GM19395 (cell line): ENCODE measurements at regions not wholly inside any gene's neighbourhood (a gene's known extent, or its start where the extent isn't known, plus 50 kb on each side); places are given as distances from the start of the nearest gene placed in this dataset.
A peak's percentile ranks its signal among the peaks of the same experiment; 100 is the strongest.
"Not testable (repeated sequence)": the region's sequence is repeated elsewhere in the genome, so short reads cannot be mapped to it uniquely, and the experiment has no call there.

ENCODE experiments used
- ATAC-seq: cut with Tn5 transposase; IDR thresholded peaks from one replicate; pipeline ENCODE4 v1.9.1; 2021; ENCODE audit warnings: mild to moderate bottlenecking, moderate library complexity; ENCODE audit not compliant: unreplicated experiment

DNA sequence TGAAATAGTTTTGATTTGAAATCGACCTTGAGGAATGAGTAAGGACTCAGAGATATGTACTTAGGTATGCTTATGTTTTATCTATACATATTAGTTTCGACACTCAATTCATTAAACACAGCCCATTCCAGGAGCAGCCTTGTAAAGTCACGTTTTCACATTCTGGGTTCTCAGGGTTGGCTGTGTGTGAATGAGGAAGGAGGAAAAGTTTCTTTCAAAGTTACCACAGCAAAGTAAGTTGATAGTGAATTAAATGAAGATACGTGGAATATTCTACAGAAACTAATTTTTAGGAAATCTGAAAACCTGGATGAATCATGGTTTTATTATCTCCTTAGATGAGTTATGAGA lies 133.5 kb downstream of the C3orf38 start:
- ATAC-seq = no peak

DNA sequence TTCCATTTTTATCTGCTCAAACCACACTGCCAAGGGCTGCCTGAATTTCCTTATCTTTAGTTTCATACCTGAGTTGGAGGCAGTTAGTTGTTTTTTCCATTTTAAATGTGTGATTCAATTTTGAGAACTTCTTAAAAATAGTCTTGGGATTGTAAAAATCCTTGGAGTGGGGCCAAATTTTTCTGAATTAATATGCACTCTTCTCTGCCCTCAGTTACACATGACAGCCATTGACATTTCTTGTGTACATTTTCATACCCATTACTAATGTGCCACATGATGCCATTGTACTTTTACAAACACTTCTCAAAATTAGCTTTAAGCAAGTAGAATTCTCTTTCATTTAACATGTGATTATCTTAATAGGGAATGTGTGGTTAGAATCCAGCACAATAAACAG lies 141.7 kb downstream of the C3orf38 start:
- ATAC-seq = no peak

DNA sequence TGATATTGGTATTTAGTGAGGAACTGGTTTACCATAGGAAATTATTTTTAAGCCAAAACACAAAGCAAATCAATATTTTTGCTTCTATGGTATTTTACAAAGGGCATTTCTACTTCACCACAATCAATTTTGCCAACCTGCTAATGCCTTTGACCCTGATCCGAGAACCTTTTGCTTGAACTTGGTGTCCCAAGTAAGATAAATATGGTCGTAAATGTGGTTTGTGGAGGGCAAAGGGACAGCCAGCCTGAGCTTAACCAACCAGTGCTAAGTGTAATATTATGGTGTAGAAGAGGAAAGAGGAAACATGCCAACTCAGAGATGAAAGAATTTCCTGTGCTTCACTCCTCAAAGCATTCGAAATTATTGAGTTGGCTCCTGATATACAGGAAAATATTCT lies 148.4 kb downstream of the C3orf38 start:
- no peak for ATAC-seq

DNA sequence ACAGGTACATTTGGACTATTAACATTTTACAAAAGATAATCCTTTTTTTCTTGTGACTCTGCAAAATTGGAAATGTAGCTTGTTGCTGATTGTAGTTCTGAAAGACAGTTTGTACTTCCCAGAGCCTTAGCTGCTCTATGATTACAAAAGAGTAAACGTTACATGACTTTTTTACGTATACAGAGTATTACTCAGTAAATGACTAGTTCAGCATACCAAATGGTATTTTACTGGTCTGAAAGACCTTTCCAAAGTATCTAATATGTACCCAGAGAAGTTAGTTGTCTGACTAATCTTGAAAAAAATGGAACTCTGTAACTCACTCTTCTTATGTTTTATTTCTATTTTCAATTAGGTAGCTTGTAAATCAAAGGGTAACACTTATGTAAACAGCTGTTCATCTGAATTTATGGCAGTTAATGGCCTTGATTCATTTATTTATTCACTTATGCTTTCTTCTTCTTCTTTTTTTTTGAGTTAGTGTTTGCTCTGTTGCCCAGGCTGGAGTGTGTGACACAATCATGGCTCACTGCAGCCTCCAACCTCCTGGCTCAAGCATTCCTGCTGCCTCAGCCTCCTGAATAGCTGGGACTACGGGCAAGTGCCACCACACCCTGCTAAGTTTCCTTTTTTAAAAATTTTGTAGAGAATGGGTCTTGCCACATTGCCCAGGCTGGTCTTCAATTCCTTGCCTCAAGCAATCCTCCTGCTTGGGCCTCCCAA lies 151.7 kb downstream of the C3orf38 start:
- ATAC-seq = no peak

DNA sequence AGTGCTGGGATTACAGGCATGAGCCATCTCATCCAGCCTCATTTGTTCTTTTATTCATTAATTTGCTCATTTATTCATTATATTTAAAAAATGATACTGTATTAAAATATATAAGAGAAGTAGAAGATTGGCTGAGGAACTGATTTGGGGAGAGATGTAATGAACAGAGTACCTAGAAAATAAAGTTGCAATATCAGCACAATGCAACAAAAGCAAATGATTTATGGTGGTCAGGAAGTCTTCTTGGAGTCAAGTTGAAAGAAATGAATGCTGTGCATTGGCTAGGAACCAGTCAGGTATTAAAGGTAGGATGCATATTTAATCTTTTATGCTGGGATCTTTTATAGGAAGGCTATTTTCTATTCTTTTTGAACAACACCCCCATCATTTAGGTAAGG lies 152.2 kb downstream of the C3orf38 start:
- no peak for ATAC-seq

DNA sequence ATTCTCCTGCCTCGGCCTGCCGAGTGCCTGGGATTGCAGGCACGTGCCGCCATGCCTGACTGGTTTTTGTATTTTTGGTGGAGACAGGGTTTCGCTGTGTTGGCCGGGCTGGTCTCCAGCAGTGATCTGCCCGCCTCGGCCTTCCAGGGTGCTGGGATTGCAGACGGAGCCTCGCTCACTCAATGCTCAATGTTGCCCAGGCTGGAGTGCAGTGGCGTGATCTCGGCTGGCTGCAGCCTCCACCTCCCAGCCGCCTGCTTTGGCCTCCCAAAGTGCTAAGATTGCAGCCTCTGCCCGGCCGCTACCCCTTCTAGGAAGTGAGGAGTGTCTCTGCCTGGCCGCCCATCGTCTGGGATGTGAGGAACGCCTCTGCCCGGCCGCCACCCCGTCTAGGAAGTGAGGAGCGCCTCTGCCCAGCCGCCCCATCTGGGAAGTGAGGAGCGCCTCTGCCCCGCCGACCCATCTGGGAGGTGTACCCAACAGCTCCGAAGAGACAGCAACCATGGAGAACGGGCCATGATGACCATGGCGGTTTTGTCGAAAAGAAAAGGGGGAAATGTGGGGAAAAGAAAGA lies 153.7 kb downstream of the C3orf38 start:
- not testable (repeated sequence) for ATAC-seq

DNA sequence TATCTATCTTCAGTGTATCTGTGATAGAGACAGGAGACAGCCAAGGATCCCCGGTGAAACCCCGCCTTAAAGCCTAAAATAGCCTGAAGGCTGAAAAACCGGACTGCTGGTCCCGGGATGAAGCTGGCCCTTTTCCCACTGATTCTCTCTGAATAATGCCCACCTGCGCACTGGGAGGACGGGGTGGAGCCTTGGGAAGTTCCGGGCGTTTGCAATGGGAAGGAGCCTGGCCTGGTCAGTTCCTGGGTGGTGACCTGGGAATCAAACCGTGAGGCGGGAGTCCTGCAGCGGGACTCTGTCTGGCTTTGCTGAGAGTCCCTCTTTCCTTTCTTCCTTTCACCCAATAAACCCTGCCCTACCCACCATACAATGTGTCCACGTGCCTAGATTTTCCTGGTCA lies 157.9 kb downstream of the C3orf38 start:
- ATAC-seq = no peak

DNA sequence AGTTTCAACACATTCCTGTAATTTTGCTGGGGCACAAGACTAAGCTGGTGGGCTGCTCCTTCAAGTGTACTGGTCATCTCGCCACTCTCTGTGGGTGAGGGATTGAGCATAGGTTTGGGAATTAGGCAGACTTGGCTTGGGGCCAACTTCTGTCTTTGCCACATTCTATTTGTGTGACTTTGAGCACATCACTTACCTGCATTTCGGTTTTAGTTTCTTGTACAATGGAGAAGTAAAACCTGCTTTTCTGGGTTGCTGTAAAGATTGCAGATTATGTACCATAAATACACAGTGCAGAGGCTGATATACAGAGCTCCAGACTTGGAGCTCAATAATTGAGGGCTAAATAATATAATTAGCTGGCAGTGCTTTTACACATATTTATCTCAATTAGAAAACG lies 162.1 kb downstream of the C3orf38 start:
- no peak for ATAC-seq

DNA sequence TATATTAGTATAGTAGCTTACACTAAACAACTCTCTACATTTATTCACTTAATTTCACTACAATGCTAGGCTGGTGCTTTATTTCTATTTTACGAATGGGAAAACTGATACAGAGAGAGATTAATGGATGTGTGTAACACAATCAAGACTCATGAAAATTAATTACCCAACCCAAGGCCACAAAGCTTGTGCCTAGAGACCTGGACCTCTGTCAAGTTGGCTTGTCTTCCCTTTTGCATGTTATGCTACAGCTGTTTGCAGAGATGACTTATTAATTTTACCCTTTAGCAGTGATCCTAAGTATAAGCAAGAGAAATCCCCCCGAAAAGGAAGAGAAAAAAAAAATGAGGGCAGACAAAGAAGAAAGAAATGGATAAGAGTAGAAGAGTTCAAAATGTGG lies 162.5 kb downstream of the C3orf38 start:
- no peak for ATAC-seq

DNA sequence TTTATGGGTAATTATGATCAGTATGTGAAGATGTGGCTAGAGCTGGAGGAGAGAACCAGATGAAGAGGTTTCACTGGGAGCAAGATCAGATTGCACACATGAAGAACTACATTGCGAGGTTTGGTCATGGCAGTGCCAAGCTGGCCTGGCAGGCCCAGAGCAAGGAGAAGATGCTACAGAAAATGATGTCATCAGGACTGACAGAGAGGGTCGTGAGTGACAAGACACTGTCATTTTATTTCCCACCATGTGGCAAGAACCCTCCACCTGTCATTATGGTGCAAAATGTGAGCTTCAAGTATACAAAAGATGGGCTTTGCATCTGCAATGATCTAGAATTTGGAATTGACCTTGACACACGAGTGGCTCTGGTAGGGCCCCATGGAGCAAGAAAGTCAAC lies 168.3 kb downstream of the C3orf38 start:
- ATAC-seq = no peak

DNA sequence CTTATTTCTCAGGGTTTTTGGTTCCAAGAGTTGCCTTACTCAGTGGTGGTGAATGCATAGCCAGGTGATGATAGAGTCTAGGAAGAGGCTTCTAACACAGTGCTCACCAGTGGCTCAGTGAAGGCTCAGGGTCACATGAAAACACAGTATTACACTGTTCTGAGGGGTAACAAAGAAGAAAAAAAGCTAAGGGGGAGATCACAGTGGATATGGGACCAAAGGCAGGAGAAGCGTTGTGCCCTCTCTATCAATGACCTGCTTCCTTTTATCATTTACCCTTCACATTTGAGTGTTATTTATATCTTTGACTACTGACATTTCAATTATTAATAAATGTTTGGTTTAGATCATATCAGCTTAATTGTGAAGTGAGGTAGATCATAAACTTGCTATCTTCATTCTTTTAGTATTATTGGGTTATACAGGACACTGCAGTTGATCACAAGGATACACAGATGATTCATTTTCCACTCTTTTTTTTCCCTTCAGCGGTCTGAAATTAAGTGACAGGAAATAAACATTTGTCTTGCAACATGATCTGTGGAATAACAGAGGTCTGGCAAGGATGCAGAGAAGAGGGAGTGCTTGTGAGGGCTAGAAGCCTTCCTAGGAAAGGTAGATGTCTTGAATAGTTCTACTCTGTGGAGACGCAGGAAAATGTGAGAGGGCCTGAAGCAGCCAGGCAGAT lies 171.7 kb downstream of the C3orf38 start:
- no peak for ATAC-seq

DNA sequence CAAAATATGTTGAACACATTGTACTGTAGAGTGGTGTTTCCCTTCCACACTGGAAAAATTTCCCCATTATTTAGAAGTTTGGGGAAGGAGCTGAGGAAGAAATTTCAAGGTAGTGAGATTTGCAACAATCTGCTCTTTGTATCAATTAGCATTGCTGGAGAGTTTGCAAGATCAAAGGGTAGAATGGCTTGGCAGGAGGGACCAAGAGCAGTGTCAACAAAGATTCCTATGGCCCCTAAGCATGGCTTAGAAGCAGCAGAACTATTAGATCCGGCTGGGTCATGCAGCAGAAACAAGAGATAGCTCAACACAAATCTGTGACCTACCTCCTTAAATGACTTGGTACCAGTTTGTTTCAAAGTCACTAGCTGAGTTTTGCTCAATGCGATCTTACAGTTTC lies 175.0 kb downstream of the C3orf38 start:
- ATAC-seq = no peak

DNA sequence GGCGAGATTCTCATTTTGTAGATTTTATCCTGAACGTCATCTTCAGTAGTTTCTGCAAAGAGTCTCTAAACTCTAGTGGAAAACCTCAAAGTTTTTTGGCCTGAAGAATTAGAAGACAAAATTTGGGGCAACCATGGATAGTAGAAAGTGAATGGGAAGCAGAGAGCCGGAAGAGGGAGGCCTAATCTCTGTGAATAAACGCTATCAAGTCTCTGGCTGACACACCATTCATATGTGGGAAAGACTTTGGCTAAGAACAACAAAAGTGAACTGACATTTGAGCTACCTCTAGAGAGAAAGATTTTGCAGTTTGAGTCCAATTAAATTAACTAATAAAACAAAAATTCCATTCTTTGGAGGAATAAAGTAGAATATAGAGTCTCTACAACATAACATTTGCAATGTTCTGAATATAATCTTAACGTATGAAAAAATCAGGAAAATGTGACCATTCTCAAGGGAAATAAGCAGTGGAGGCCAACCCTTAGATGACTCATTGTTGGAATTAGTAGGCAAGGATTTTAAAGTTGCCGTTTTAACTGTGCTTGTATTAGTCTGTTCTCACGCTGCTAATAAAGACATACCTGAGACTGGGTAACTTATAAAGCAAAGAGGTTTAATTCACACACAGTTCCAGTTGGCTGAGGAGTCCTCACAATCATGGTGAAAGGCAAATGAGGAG lies 184.6 kb downstream of the C3orf38 start:
- no peak for ATAC-seq

DNA sequence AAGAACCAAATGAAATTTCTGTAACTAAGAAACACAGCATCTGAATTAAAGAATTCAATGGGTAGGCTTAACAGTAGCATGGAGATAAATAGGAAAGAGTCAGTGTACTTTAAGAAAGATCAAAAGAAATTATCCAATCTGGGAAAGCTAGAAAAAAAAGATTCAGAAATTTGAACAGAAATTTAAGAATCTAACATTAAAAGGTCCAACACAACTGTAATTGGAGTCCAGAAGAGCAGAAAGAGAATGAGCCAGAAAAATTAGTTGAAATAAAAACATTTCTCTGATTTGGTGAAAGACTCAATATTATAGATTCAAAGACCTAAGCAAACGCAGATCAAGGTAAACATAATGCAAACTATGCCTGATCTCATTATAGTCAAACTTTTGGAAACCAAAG lies 187.1 kb downstream of the C3orf38 start:
- no peak for ATAC-seq

DNA sequence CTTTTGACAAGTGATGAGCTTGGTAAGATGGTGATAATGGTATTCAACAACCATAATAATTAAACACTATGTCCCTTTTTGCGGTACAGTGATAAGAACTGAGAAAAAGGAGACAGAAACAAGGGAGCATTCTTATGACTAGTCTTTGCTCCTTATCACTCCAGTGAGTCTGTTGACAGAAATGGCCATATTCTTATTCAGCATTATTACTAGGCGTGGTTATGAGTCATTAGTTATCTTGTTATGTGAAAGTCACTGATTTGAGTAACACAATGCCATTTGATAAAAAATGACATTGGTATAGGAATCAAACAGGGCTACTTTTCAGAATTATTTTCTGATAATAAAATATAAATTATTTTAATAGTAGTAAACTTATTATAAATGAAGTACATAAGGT lies 193.5 kb downstream of the C3orf38 start:
- ATAC-seq = no peak

DNA sequence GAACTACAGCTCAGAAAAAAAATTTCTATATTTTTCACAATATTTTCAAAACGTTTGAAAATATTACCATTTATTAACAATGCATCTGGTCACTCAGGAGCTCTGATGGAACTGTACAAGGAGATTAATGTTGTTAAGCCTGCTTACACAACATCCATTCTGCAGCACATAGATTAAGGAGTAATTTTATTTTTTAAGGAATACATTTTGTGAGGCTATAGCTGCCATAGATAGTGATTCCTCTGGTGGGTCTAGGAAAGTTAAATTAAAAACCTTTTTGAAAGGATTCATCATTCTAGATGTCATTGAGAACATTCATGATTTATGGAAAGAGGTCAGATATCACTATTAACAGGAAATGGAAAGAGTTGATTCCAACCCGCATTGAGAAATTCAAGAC lies 196.9 kb downstream of the C3orf38 start:
- no peak for ATAC-seq

DNA sequence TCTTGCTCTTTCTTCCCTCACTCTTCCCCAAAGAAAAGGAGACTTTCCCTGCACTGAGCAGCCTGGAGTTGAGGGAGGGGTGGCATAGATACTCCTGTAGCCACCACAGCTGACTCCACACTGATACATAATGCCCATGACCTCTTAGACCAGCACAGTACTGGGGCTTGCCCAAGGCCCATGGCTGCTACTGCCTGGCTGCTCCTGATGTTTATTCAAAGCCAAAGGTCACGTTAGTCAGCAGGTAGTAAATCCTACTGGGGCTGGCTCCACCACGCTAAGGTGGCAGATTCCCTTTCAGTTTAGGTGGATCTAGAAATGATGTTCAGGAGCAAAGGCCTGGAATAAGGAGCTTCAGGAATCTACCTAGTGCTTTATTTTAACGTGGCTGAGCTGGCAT lies 212.7 kb downstream of the C3orf38 start:
- no peak for ATAC-seq

DNA sequence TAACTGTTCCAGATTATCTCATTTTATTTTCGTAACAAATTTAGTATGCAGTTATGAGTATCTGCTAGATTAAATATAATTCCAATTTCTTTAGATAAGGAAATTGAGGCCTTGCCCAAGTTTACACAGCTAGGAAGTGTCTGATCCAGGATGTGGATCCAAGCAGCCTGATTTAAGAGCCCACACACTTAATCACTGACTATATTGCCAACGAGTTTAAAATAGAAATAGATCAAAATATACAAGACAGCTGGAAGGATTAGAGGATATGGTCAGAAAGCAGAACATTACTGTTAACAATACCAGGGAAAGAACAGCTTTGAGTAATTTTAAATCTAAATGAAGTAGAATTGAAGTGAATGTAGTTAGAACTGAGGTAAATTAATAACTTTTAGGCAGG lies 215.2 kb downstream of the C3orf38 start:
- ATAC-seq = no peak

DNA sequence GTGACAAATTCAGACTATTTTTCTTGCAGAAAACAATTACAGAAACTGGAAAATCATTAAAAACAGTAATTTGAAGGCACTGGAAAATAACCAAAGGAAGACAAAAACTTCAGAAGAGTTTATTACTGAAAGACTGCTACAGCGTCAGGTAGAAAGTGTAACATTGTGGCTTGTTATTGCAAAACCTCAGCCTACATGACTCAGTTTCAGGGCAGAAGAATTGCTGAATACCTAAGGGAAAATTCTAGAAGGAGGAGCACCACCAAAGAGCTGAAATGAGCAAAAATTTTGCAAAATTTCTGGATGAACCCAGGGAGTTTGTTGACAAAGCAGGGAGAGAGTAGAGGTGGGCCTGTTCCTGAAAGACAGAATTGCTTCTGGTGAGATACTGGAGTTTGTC lies 219.6 kb downstream of the C3orf38 start:
- no peak for ATAC-seq

DNA sequence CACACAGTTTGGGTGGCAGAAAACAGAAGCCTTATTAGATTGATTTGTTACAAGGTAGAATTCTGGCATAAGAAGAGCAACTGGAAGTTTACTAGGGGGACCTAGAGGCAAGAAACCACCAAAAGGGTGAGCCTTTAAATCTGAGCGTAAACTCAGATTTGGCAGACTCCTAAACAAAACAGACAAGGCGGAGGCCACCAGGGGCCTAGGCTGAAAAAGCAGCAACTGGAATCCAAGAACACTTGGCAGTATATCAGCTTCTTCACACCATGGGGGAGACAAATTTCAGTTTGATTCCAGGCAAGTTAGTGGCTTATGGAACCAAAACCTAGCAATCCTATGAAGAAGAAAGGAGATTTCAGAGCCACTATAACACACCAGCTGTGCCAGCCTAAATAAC lies 220.0 kb downstream of the C3orf38 start:
- no peak for ATAC-seq

DNA sequence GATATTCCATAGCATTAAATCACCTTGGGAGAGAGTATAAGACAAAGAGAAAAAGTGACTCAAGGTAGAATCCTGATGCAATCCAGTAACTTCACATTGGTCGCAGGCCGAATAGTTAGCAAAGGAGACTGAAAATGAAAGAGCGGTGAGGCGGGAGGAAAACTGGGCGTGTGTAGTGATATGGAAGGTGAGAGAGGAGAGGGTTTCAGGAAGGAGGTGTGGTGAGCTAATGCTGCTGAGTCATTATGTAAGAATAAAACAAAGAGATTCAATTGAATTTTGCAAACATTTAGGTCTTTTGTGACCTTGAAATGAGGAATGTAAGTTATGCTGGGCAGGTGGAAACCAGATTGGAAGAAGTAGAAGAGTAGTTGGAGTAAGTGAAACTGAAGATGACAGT lies 235.3 kb downstream of the C3orf38 start:
- peak; percentile 88 for ATAC-seq

DNA sequence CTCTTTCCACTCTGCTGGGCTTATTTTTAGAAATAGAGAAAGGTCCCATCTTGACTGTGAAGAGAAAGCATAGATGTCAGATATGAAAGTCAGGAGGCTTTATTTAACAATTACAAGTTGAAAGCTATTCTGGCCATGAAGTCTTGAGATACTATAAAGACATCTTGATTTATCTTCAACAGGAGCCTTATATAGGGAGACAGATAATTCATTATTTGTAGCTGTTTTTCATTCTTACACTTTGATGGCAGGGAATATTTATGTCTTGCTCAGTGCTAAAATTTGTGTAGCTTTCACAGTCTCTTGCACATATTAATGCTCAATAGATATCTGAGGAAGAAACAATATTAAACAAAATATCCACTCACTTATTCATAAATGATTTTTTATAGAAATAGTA lies 248.8 kb downstream of the C3orf38 start:
- no peak for ATAC-seq
